AG08395 (cell line): ENCODE measurements at regions not wholly inside any gene's neighbourhood (a gene's known extent, or its start where the extent isn't known, plus 50 kb on each side); places are given as distances from the start of the nearest gene placed in this dataset.
"Not testable (repeated sequence)": the region's sequence is repeated elsewhere in the genome, so short reads cannot be mapped to it uniquely, and the experiment has no call there.

Source experiments
- DNase-seq: peaks from one replicate; pipeline ENCODE4 v3.0.0; 2012; ENCODE audit warnings: mixed read lengths, low spot score

- DNase-seq, result no peak
Measured at GRCh38 chrX:106356580-106356979, 188.5 kb downstream of the PWWP3B start.

- no peak for DNase-seq
Measured at GRCh38 chrX:106363214-106363613, 195.1 kb downstream of the PWWP3B start.

- DNase-seq, result no peak
Measured at GRCh38 chrX:106378616-106379015, 210.5 kb downstream of the PWWP3B start.

- DNase-seq, result no peak
Measured at GRCh38 chrX:106391284-106391911, 220.4 kb upstream of the RADX start.

- DNase-seq, result no peak
Measured at GRCh38 chrX:106392346-106392745, 219.4 kb upstream of the RADX start.

GRCh38 chrX:106397788-106398538 lies 213.8 kb upstream of the RADX start:
- no peak for DNase-seq

DNA sequence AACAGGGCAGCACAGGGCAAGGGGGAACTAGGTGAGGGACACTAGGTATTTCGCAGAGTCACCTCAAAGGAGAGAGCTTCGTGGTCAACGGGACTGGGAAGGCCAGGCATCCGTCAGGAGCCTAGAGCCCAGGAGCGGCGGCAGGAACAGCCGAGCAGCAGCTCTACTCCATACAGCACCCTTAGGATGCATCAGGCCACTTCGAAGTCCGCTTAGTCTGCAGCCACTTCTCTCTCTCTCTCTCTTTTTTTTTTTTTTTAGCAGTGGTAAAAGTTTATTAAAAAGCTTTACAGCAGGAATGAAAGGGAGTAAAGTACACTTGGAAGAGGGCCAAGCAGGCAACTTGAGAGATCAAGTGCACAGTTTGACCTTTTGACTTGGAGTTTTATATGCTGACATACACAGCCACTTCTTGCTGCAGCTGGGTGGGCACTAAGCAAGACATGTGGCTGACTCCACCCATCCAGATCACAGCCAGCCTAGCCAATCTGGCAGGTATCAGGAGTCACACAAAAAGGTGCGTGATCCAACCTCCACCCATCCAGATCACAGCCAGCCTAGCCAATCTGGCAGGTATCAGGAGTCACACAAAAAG lies 209.7 kb upstream of the RADX start:
- no peak for DNase-seq

GRCh38 chrX:106404512-106404911 lies 207.3 kb upstream of the RADX start:
- no peak for DNase-seq

DNA sequence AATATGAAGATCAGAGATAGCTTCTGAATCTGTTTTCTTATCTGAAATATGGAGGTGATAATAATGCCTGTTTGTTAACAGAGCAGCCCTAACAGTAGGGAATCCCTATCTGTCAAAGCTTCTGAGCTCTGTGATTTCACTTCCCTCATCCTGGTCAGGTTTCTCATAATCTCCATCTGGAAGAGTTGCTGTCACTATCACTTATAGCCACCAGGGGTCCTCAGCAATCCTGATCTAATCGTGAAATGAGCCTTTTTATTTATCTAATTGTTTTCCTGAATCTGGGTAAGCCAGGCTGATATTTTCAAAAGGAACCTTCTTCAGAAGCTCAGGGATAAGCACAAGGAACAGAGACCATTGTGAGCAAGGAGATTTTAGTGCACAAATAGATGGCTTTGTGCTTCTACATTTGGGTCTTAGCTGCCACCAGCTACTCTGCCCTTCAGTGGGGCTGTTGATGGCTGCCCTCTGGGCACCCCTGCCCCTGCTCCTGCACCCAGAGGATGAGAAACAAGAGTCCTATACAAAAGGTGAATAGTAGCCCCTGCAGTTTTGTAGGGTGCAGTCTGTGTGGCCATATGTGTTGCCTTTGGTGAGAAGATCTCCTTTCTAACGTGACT lies 196.4 kb upstream of the RADX start:
- DNase-seq, result peak; percentile 24

DNA sequence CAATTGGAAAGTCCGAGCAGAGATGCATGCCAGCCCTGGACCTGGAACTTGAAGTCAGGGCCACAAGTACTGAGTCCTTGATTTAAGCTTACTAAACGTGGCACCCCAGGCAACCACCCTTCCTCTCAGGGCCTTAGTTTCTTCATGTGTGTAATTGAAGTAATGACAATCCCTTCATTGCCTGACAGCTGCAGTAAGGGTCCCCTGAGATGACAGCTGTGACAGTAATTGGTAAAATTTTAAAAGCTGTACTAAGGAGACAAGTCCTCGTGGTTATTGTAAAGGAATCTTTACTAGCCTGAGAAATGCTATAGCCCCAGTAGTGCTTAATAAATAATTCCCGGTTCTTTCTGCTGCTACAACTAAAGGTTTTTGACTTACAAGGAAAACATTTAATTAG lies 175.1 kb upstream of the RADX start:
- DNase-seq, result no peak

- no peak for DNase-seq
Measured at GRCh38 chrX:106437407-106437806, 174.4 kb upstream of the RADX start.

DNA sequence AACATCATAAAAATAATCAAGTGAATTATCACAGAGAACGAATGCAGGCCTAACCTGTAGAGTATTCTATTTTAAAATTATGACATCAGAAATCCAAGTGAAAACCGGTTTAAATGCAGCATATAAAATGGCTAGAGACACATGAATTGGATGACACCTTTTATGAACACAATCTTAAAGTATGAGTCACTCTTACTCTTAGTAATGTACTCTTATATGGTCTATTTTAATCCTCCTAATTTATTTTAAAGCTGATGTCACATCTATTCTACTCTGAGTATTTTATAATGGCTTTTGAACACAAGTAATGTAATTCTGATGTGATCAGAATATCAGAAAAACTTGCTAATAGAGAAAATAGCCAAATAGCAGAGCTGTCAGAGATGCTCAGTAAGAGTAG lies 161.4 kb upstream of the RADX start:
- DNase-seq, result no peak

DNA sequence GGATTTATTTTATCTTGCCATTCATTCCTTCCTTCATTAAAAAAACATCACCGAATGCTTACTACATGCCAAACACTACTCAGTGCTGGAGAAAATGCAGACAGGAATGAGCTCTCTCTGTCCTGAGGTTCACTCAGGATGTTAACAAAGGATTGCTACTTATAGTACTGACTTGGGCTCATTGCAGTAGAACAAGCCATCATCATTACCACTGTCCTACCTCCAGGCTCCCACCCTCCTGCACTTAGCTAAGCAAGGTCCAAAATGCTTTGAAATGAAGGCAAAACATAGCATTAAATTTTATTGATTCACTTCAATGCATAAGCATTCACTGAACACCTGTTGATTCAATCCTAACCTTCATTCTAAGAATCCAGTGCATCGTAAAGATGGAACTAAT lies 159.8 kb upstream of the RADX start:
- no peak for DNase-seq

- no peak for DNase-seq
Measured at GRCh38 chrX:106454991-106455390, 156.8 kb upstream of the RADX start.

DNA sequence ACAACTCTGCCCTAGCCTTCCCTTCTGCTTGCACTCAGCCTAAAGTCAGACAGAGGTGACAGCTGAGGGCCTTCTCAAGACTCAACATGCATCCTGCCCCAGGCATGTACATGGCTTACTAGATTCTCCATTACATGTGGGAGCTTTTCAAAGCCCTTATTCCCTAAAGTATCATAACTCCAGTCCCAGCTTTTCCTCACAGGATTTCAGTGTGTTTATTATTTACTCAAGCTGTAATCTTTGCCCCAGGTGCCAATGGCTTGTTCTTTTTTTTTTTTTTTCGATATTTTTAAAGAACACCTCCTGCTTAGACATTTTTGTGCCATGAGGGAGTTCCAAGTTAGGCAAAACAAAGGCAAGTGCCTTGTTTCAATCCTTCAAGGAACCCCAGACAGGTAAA lies 154.0 kb upstream of the RADX start:
- DNase-seq, result no peak

- no peak for DNase-seq
Measured at GRCh38 chrX:106467422-106467821, 144.4 kb upstream of the RADX start.

DNA sequence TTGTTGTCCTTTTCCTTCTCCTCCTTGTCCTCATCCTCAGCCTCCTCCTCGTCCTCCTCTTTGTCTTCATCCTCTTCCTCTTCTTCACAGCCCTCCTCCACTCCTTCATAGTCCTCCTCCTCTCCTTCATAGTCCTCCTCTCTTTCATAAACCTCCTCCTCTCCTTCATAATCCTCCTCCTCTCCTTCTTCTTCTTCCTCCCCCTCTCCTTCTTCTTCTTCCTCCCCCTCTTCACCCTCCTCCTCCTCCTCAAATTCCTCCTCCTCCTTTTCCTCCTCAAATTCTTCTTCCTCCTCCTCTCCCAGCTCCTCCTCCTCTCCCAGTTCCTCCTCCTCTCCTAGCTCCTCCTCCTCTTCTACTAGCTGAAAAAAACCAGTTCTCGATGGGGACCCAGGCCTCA lies 143.8 kb upstream of the RADX start:
- no peak for DNase-seq

- DNase-seq, result no peak
Measured at GRCh38 chrX:106468433-106468832, 143.3 kb upstream of the RADX start.

- no peak for DNase-seq
Measured at GRCh38 chrX:106479920-106480319, 131.9 kb upstream of the RADX start.

- DNase-seq, result peak; percentile 64
Measured at GRCh38 chrX:106481341-106481740, 130.4 kb upstream of the RADX start.

GRCh38 chrX:106484233-106484632 lies 127.5 kb upstream of the RADX start:
- no peak for DNase-seq

- DNase-seq, result not testable (repeated sequence)
Measured at GRCh38 chrX:106493210-106493816, 118.5 kb upstream of the RADX start.

DNA sequence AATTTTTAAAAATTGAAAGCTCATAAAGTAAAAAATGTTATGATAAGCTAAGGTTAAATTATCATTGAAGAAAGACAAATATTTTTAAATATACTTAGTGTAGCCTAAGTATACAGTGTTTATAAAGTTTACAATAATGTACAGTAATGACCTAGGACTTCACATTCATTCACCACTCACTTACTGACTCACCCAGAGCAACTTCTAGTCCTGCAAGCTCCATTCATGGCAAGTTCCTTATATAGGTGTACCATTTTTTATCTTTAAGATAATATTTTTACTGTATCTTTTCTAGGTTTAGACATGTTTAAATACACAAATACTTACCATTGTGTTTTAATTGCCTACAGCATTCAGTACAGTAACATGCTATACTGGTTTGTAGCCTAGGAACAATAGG lies 112.3 kb upstream of the RADX start:
- no peak for DNase-seq
